DND-41 (cell line): ENCODE measurements at regions not wholly inside any gene's neighbourhood (a gene's known extent, or its start where the extent isn't known, plus 50 kb on each side); places are given as distances from the start of the nearest gene placed in this dataset.
"Not testable (repeated sequence)": the region's sequence is repeated elsewhere in the genome, so short reads cannot be mapped to it uniquely, and the experiment has no call there.

Experiments used
- ATAC-seq: fragments of 200-7000 bp; cut with Tn5 transposase; 3 replicates; pipeline ENCODE4 v1.9.1; 2021; ENCODE audit warnings: low read depth; ENCODE audit not compliant: insufficient read depth
- DNase-seq: peaks from one replicate; pipeline ENCODE4 v3.0.0-alpha.2; 2020
- H2AFZ ChIP-seq: 2 replicates; pipeline ENCODE4 v1.6.0; 2012; ENCODE audit warnings: low read depth, low read length
- H3K27ac ChIP-seq: 2 replicates; pipeline ENCODE4 v1.5.1; 2012; ENCODE audit warnings: low read length, inconsistent platforms
- H3K27me3 ChIP-seq: fragments of 200-600 bp; sonication (generic); 2 replicates; pipeline ENCODE4 v1.6.0; 2012; ENCODE audit warnings: low read length, mild to moderate bottlenecking, inconsistent platforms; ENCODE audit not compliant: insufficient read depth, poor library complexity
- H3K36me3 ChIP-seq: 2 replicates; pipeline ENCODE4 v1.5.1; 2012; ENCODE audit warnings: low read length, inconsistent platforms; ENCODE audit not compliant: insufficient read depth
- H3K4me1 ChIP-seq: 2 replicates; pipeline ENCODE4 v1.5.1; 2012; ENCODE audit warnings: mild to moderate bottlenecking, low read length; ENCODE audit not compliant: insufficient read depth
- H3K4me2 ChIP-seq: 2 replicates; pipeline ENCODE4 v1.6.0; 2012; ENCODE audit warnings: mild to moderate bottlenecking, moderate library complexity, low read length, inconsistent platforms; ENCODE audit not compliant: insufficient read depth
- H3K4me3 ChIP-seq, 2 experiments: fragments of 200-600 bp in 1 of 2; shearing (Covaris generic) in 1 of 2; 2 replicates each; pipeline ENCODE4 v1.5.1; 2012 to 2016; ENCODE audit warnings: inconsistent platforms in 2 of 2, low read length in 2 of 2, mild to moderate bottlenecking in 2 of 2, low read depth in 1 of 2, moderate library complexity in 1 of 2
- H3K79me2 ChIP-seq: 2 replicates; pipeline ENCODE4 v1.6.0; 2012; ENCODE audit warnings: low read length, inconsistent platforms; ENCODE audit not compliant: insufficient read depth
- H3K9ac ChIP-seq: 2 replicates; pipeline ENCODE4 v1.6.0; 2012; ENCODE audit warnings: low read depth, mild to moderate bottlenecking, inconsistent platforms, low read length, moderate library complexity
- H3K9me3 ChIP-seq: 2 replicates; pipeline ENCODE4 v1.5.1; 2012; ENCODE audit warnings: low read length, moderate library complexity, mild to moderate bottlenecking, inconsistent platforms; ENCODE audit not compliant: insufficient read depth, severe bottlenecking
- H4K20me1 ChIP-seq: 2 replicates; pipeline ENCODE4 v1.6.0; 2012; ENCODE audit warnings: low read length; ENCODE audit not compliant: insufficient read depth
- CTCF ChIP-seq: IDR thresholded peaks from 2 replicates; pipeline ENCODE4 v1.5.1; 2012; ENCODE audit warnings: borderline replicate concordance, low read length, moderate library complexity, mild to moderate bottlenecking; ENCODE audit not compliant: poor library complexity, severe bottlenecking; ENCODE audit errors: extremely low read depth
- EZH2 ChIP-seq: IDR thresholded peaks from 3 replicates; pipeline ENCODE4 v1.6.1; 2012; ENCODE audit warnings: borderline replicate concordance, low read depth, mild to moderate bottlenecking, moderate library complexity, low read length, inconsistent platforms; ENCODE audit not compliant: severe bottlenecking

GRCh38 chr14:40981247-40981646, 625.4 kb upstream of the LRFN5 start:
- Histone ChIP-seq H3K4me1 (no peaks in the 10 kb centered on the region), H3K27me3 (no peaks in the 10 kb centered on the region), H3K4me3 (no peak overlapping the region), H3K9me3 (no peaks in the 10 kb centered on the region), H3K36me3 (no peaks in the 10 kb centered on the region), H2AFZ (no peak overlapping the region), H3K27ac (no peak overlapping the region), H4K20me1 (no peaks in the 10 kb centered on the region), H3K9ac (no peak overlapping the region), H3K4me2 (no peak overlapping the region), H3K79me2 (no peaks in the 10 kb centered on the region)
- TF ChIP-seq EZH2 (no peak), CTCF (no peak)
- no peak for ATAC-seq
- no peak for DNase-seq

- not testable (repeated sequence) for H3K27ac ChIP-seq, H4K20me1 ChIP-seq, DNase-seq, ATAC-seq, H2AFZ ChIP-seq, H3K9me3 ChIP-seq, H3K4me1 ChIP-seq, H3K36me3 ChIP-seq, H3K79me2 ChIP-seq, H3K9ac ChIP-seq, H3K4me2 ChIP-seq, H3K4me3 ChIP-seq, H3K27me3 ChIP-seq
Observed at GRCh38 chr14:40960257-40960656, 646.4 kb upstream of the LRFN5 start.

GRCh38 chr14:40955131-40955505, 651.6 kb upstream of the LRFN5 start:
- Histone ChIP-seq H3K4me3 (no peak overlapping the region), H2AFZ (no peak overlapping the region), H3K4me2 (no peak overlapping the region), H3K4me1 (no peaks in the 10 kb centered on the region), H3K36me3 (no peaks in the 10 kb centered on the region), H3K27me3 (no peaks in the 10 kb centered on the region), H3K79me2 (no peaks in the 10 kb centered on the region), H3K27ac (no peak overlapping the region), H3K9me3 (no peaks in the 10 kb centered on the region), H3K9ac (no peak overlapping the region), H4K20me1 (no peaks in the 10 kb centered on the region)
- ATAC-seq (no peak), DNase-seq (no peak)
- no peak for TF ChIP-seq CTCF
- TF ChIP-seq EZH2, result no peak

- not testable (repeated sequence) for H3K9me3 ChIP-seq, DNase-seq, H3K9ac ChIP-seq, H3K27me3 ChIP-seq, H4K20me1 ChIP-seq, ATAC-seq, H3K36me3 ChIP-seq, H3K4me2 ChIP-seq, H3K79me2 ChIP-seq, H3K27ac ChIP-seq, H2AFZ ChIP-seq, H3K4me3 ChIP-seq, H3K4me1 ChIP-seq
Observed at GRCh38 chr14:40954448-40955130, 652.1 kb upstream of the LRFN5 start.
